PC-9 (cell line): ENCODE measurements at regions not wholly inside any gene's neighbourhood (a gene's known extent, or its start where the extent isn't known, plus 50 kb on each side); places are given as distances from the start of the nearest gene placed in this dataset.

ENCODE experiments used
- CTCF ChIP-seq: fragments of 200-600 bp; sonication (generic); conservative IDR thresholded peaks from 2 replicates; pipeline ENCODE4 v1.6.1; 2017; ENCODE audit warnings: mixed run types, antibody characterized with exemption, mild to moderate bottlenecking, moderate library complexity
- EZH2 ChIP-seq: fragments of 200-600 bp; sonication (generic); IDR thresholded peaks from 2 replicates; pipeline ENCODE4 v1.8.0; 2017; ENCODE audit warnings: antibody characterized with exemption, low read depth

GRCh38 chr11:29629286-29629685, 387.5 kb downstream of the KCNA4 start:
- TF ChIP-seq CTCF (no peak), EZH2 (no peak)
